PC-3 (cell line): ENCODE measurements at regions not wholly inside any gene's neighbourhood (a gene's known extent, or its start where the extent isn't known, plus 50 kb on each side); places are given as distances from the start of the nearest gene placed in this dataset.
"Not testable (repeated sequence)": the region's sequence is repeated elsewhere in the genome, so short reads cannot be mapped to it uniquely, and the experiment has no call there.

Source experiments
- CTCF ChIP-seq: fragments of 300-600 bp; sonication (generic); conservative IDR thresholded peaks from 2 replicates; pipeline ENCODE4 v1.5.1; 2017; ENCODE audit warnings: antibody characterized with exemption, low read depth, mild to moderate bottlenecking, low read length
- EZH2phosphoT487 ChIP-seq: fragments of 300-600 bp; sonication (generic); IDR thresholded peaks from 2 replicates; pipeline ENCODE4 v1.6.1; 2018; ENCODE audit warnings: mild to moderate bottlenecking, antibody characterized with exemption, low read length, borderline replicate concordance

- not testable (repeated sequence) for TF ChIP-seq CTCF, EZH2phosphoT487
These were observed 108.0 kb upstream of the PRSS1 start for GRCh38 chr7:142641252-142641651.
